ENCODE measurements at regions not wholly inside any gene's neighbourhood (a gene's known extent, or its start where the extent isn't known, plus 50 kb on each side); places are given as distances from the start of the nearest gene placed in this dataset.

- DNase-seq: no peak
Measured at GRCh38 chr18:53799134-53799533, 425.3 kb downstream of the MBD2 start.

- DNase-seq: no peak
Measured at GRCh38 chr18:53798516-53798915, 426.0 kb downstream of the MBD2 start.

- no peak for DNase-seq
Measured at GRCh38 chr18:53797998-53798495, 426.4 kb downstream of the MBD2 start.

GRCh38 chr18:53796040-53796729 lies 428.3 kb downstream of the MBD2 start:
- DNase-seq: no peak

GRCh38 chr18:53795610-53796009 lies 428.9 kb downstream of the MBD2 start:
- no peak for DNase-seq

GRCh38 chr18:53795061-53795460 lies 429.4 kb downstream of the MBD2 start:
- no peak for DNase-seq

GRCh38 chr18:53792762-53793161 lies 431.7 kb downstream of the MBD2 start:
- no peak for DNase-seq

- DNase-seq: no peak
Measured at GRCh38 chr18:53790786-53791185, 433.7 kb downstream of the MBD2 start.

- no peak for DNase-seq
Measured at GRCh38 chr18:53789376-53790247, 434.9 kb downstream of the MBD2 start.

GRCh38 chr18:53785811-53786210 lies 438.7 kb downstream of the MBD2 start:
- DNase-seq: no peak

GRCh38 chr18:53784253-53784652 lies 440.2 kb downstream of the MBD2 start:
- no peak for DNase-seq

- DNase-seq: no peak
Measured at GRCh38 chr18:53780666-53781065, 443.8 kb downstream of the MBD2 start.

GRCh38 chr18:53772293-53772692 lies 452.2 kb downstream of the MBD2 start:
- DNase-seq: no peak

GRCh38 chr18:53771664-53772063 lies 452.8 kb downstream of the MBD2 start:
- no peak for DNase-seq

- DNase-seq: no peak
Measured at GRCh38 chr18:53765211-53765610, 459.3 kb downstream of the MBD2 start.

GRCh38 chr18:53764086-53764485 lies 460.4 kb downstream of the MBD2 start:
- DNase-seq: no peak

- DNase-seq: no peak
Measured at GRCh38 chr18:53757328-53757727, 467.1 kb downstream of the MBD2 start.

- DNase-seq: no peak
Measured at GRCh38 chr18:53756610-53756972, 467.9 kb downstream of the MBD2 start.

GRCh38 chr18:53755914-53756609 lies 468.4 kb downstream of the MBD2 start:
- no peak for DNase-seq

- DNase-seq: no peak
Measured at GRCh38 chr18:53754154-53754553, 470.3 kb downstream of the MBD2 start.

- DNase-seq: no peak
Measured at GRCh38 chr18:53753601-53754000, 470.9 kb downstream of the MBD2 start.

GRCh38 chr18:53752781-53753367 lies 471.6 kb downstream of the MBD2 start:
- DNase-seq: no peak

GRCh38 chr18:53749766-53750165 lies 474.7 kb downstream of the MBD2 start:
- no peak for DNase-seq

Data from RPMI8226 (cell line).